Stimulated activated CD4-positive, alpha-beta T cell treated with anti-CD3 and anti-CD28 coated beads, Interleukin-2, amount 100 ng/mL, for 48 hours (primary cell): ENCODE measurements at regions not wholly inside any gene's neighbourhood (a gene's known extent, or its start where the extent isn't known, plus 50 kb on each side); places are given as distances from the start of the nearest gene placed in this dataset.

Source experiments
- DNase-seq, 2 donors: peaks; one replicate each; pipeline ENCODE4 v3.0.0-alpha.2; 2020

DNA sequence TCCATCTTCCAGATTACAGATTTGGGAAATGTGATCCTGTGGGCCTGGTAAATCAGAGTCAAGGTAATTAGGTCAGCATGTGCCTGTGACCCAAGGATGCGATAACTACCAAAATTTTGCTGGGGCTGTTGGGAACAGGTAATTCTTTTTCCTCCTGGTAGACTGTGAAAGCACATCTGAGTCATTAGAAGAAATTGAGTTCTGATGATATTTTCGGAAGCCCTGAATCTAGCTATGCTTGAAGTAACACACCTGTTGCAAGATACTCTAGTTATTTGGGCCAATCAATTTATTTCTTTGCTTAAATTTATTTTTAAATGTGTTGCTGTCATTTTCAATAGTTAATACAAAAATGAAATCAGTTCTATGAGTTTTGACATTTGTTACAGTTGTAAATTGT is 903.6 kb downstream of the RPA4 start:
- no peak for DNase-seq

DNA sequence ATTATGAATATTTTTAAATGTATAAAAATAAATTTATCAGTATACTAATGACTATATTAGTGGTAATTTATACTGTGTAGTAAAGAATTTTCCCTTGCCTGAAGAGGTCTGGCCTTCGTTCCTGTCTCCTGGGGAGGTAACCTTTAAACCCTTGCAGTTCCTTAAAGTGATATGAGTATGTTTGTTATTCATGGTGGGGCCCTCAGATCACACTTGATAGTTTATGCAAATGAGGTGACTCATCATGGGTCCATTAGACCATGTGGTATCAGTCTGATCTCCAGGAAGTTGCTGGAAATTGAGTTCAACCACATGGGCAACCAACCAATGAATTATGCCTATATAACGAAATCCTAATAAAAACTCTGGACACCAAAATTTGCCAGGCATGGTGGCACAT is 904.1 kb downstream of the RPA4 start:
- DNase-seq: no peak

DNA sequence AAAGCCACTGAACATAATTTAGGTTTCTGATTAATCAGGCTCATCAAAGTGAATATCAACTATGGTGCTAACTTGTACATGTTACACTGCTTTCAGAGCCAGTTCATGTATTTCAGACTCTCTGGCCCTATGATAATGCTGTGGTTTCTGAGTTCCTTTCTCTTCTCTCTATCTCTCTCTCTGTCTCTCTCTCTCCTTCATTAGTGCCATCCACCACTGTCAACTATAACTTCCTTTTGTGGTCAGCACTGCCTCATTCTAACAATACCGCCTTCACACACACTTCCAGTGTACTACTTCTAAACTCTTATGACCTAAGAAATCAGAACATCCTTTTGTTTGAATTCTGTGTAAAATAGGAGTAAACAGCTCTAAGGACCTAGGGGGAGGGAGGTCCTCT is 907.1 kb downstream of the RPA4 start:
- DNase-seq: no peak

DNA sequence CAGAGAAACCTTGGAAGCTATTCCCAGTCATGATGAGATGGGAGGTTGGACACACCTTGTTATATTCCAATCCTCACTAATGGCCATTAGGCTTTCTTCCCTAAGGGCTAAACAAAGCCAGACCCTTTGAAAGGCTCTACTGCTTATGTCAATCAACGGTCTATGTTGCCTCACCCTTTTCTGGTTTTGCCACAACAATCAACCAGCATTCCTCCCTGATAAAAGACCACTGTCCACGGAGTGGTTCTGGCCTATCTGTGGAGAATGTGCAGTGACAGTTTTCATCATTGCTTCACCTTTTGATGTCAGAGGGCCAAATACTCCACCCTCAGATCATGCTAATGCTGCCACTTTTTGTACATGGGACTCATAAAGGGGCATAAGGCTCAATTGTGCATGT is 913.4 kb downstream of the RPA4 start:
- no peak for DNase-seq

DNA sequence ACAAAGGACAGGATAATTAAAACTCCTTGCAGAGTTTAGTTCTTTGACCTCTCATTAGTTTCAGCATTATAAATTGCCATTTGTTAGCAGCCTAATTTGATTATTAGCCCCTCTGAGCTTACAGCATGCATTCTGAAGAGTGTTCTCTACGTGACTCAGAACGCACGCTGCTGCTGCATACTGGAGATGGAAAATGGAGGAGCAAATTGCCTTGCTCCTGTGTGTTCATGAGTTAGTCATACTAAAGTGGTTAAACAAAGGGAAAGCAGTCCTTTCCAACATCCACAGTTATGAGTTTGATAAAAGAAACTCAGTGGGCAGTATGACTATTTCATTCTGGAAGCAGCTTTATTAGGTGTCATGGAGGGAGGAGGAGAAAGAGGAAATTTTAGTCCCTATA is 922.5 kb downstream of the RPA4 start:
- no peak for DNase-seq

DNA sequence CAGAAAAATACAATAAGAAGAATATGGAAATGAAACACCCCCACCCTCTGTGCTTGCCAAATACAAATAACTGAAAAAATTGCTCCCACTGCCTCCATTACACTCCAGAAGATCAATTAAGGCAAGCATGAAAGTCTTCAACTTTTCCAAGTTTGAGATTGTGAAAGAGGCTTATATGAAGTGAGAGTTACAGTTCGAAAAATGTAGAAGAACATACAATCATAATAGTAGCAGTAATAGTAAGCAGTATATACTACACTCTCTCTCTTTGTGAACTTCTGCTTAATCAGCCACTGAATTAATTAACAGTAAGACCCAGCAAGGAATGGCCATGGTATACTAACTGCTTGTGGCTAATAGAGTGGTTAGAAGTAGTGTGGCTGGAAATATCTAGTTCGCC is 923.2 kb downstream of the RPA4 start:
- DNase-seq: no peak

DNA sequence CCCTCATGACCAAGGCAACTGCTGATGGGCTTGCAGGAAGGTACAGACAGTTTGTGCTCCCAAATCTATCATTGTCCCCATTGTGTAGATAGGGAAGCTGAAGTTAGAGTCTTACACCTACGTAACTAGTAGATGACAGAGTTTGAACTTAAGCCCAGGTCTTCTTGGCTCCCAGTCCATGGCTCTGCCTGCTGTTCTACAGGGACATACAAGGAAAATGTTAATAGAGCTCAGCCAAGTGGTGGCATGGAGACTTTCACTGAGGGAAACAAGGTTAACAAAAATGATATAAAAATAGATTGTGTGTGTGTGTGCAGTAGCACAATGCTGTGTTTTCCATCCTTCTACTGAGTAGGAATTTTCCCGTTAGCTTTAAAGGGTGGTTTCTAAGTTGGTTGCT is 936.5 kb downstream of the RPA4 start:
- no peak for DNase-seq

DNA sequence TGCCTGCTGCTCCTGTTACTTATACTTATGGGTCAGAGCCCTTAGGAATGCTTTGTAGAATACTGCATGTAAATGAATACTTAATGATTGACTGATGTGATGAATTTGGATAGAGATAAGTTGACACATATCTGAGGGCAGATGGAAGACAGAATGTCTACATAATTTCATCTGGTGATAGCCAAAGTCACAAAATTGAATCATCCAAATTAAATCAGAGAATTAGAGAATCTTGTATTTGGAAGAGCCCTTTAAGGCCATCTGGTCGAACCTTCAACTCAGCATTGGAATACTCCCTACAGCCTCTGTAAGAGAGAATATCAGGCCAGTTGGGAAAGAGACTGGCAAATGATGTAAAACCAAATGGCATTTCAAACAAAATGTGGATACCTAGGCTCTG is 944.8 kb downstream of the RPA4 start:
- DNase-seq: no peak

DNA sequence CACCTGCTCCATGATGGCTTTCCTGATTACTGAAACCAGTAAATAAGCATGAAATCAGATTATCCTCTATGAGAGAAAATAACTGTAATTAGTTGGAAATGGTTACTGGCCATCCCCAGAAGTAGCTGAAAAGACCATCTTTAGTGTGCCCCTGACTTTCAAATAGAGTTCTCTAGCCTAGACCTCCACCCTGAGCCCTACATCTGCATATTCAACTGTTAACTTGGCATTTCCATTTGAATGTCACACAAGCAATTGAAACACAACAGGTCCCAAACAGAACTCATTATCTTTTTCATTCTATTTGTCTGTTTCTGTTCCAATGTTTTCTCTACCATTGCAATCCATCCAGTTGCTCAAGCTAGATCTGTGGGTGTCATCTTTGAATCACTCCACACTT is 952.3 kb downstream of the RPA4 start:
- no peak for DNase-seq

DNA sequence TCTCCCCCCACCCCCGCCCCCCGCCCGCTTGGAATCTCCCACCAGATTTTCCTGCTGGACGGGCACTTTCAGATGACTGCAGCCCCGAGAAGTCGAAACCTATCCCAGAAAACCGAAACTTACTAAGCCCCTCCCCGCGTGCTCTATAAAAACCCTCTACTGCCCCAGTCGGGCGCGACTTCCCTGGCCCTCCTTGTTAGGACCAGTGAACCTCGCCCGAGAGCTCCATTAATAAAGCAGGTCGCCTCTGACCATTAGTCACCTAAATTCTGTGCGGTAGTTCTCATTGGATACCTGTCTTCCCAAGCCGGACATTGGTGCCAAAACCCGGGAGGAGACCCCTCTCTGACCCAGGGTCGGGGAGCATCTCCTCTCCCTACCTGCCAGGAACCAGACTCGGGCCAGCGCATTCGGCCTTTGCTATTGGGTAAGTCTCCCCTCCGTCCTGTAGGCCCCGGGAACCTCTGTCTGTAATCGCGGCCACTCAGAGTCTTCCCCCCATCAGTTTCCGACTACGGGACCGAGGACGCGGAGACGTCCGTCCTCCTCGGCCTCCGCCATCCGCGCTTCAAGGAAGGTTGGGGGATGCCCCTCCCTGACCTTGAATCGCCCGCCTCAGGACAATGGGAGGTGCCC is 958.0 kb downstream of the RPA4 start:
- no peak for DNase-seq

DNA sequence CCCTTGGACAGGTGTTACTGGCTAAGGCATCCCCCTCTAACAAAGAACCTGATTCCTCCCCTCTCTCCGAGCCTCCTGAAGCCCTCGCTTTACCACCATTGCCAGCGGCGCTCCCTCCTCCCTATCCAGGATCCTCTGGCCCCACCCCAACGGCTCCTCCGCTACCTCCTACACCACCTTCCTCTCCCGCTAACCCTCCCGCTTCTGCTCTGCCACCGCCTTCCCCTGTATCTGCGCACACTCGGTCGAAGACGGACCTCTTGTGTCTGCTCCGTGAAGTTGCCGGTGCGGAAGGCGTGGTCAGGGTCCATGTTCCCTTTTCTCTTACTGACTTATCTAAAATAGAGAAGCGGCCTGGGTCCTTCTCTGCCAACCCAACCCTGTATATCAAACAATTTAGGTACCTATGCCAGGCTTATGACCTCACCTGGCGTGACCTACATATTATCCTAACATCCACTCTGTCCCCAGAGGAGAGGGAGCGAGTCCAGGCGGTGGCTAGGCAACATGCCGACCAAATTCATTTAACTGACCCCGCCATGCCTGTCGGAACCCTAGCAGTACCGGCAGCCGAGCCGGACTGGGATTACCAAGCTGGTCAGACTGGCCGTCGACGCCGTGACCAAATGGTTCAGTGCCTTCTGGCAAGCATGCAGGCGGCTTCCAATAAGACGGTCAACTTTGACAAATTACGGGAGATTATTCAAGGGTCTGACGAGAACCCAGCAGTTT is 958.9 kb downstream of the RPA4 start:
- no peak for DNase-seq

DNA sequence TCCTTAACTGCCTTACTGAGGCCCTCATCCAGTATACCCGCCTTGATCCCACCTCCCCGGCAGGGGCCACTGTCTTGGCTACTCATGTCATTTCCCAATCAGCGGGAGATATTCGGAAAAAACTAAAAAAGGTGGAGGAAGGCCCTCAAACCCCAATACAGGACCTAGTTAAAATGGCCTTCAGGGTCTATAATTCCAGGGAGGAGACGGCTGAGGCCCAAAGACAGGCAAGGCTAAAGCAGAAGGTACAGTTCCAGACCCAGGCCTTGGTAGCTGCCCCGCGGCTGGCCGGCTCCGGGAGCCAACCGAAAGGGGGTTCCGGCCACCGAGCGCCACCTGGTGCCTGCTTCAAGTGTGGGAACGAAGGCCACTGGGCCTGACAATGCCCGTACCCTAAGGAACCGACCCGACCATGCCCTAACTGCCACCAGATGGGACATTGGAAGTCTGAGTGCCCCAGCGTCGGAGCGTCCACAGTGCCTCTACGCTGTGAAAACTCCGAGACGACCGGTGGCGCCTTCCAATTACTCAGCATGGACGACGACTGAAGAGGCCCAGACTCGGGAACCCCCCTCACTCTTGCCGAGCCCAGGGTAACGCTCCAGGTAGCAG is 959.6 kb downstream of the RPA4 start:
- no peak for DNase-seq

DNA sequence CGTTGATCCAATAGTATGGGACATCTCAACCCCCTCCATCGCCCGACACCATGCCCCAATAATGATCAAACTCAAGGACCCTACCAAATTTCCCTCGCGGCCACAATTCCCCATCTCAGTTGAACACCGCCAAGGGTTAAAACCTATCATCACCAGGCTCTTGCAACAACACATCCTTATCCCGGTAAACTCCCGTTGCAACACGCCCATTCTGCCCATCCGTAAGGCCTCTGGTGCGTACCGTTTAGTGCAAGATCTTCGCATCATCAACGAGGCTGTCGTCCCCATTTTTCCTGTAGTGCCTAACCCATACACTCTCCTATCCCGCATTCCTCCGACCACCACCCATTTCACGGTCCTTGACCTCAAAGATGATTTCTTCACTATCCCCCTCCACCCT is 960.5 kb downstream of the RPA4 start:
- no peak for DNase-seq

DNA sequence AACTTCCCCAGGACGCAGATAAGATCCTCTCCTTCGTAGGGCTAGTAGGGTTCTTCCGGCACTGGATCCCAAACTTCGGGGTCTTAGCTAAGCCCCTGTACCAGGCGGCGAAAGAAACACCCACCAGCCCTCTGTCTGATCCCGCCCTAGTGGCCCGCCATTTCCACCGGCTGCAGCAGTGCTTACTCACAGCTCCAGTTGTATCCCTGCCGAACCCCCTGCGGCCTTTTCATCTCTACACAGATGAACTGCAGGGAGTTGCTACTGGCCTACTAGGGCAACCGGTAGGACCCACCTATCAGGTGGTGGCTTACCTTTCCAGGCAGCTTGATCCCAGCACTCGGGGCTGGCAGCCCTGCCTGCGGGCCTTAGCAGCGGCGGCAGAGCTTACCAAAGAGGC is 961.2 kb downstream of the RPA4 start:
- DNase-seq: no peak

DNA sequence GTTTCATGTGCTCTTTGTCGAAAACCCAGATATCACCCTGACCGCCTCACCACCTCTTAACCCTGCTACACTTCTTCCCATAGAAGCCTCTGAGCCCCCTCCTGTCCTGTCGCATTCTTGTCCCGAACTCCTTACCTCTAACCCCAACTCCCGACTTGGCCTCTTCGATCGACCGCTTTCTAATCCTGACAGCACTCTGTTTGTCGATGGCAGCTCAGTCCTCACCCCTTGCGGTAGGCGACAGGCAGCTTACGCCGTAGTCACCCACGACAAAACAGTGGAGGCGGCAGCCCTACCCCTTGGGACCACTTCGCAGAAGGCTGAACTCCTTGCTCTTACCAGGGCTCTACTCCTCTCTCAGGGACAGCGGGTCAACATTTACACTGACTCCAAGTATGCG is 961.7 kb downstream of the RPA4 start:
- no peak for DNase-seq

DNA sequence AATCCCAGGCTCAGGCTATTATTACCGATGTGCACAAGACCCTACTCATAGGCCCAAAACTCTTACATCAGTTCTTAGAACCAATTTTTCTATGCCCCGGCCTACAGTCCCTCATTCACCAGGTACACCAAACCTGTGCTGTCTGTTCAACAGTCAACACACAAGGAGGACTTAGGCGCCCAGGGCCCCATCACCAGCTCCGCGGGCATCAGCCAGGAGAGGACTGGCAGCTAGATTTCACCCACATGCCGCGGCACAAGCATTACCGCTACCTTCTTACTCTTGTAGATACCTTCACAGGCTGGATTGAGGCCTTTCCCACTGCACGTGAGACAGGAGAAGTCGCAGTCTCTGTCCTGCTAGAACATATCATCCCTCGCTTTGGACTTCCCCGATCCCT is 962.5 kb downstream of the RPA4 start:
- no peak for DNase-seq

DNA sequence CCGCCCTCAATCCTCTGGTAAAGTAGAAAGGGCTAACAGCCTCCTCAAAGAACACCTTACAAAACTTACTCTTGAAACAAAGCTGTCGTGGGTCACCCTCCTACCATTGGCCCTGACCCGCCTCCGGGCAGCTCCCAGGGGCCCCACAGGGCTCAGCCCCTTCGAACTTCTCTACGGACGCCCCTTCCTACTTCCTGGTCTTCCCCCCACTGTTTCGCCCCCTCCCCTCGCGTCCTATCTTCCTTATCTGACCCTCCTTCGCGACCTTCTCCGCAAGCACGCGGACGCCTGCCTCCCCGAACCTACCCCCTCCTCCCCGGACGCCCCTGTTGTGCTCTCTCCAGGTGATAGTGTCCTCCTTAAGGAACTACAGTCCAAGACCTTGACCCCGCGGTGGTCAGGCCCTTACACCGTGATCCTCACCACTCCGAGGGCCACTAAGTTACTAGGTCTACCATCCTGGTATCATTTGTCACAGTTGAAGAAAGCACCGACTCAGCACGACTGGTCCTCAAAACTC is 963.1 kb downstream of the RPA4 start:
- DNase-seq: no peak

DNA sequence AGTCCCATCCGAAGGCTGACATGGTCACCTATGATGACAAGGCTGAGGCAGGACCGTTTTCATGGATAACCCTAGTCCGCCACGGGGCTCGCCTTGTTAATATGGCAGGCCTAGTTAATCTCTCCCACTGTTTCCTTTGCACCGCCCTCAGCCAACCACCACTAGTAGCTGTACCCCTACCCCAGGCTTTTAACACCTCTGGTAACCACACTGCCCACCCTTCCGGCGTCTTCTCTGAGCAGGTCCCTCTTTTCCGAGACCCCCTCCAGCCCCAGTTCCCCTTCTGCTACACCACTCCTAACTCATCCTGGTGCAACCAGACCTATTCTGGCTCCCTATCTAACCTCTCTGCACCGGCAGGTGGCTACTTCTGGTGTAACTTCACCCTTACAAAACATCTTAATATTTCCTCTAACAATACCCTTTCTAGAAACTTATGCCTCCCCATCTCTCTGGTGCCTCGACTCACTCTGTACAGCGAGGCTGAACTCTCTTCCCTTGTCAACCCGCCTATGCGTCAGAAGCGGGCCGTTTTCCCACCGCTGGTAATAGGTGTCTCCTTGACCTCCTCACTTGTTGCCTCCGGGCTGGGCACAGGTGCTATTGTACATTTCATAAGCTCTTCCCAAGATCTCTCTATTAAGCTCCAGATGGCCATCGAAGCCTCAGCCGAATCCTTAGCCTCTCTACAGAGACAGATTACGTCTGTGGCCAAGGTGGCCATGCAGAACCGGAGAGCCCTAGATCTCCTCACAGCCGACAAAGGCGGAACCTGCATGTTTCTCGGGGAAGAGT is 964.4 kb downstream of the RPA4 start:
- DNase-seq: no peak

DNA sequence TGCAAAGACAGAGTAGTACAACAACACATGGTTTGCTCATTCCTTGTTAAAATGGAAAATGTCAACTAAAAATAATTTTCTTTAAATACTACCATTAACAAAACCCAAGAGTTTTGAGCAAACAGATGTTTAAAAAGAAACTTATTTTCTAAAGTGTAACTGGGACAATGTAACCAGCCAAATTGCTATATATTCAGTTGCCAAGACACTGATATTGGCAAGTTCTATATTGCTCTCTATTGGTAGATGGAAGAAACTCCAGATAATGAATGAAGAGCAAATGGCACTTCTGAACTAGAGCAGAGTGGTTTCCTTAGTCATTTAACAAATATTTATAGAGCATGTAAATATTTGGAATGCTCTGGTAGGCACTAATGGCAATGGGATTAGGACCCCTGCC is 966.2 kb downstream of the RPA4 start:
- DNase-seq: no peak

DNA sequence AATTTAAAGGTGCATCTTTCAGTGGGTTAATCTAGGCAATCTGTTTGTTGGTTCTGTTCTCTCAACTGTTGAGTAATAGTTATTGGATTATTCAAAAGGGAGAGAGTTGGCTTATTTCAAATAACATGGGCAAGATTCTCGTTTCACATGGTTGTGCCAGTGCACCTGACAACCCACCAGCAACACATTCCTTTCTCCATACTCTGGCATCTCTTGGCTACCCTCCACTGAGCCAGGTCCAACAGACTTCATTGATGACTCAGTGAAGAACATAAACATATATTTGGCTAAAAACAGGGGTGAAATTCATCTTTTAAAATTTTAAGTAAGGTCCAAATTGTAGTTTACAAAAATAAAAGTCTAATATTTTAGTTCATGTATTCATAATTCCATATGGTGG is 967.2 kb downstream of the RPA4 start:
- DNase-seq: no peak

DNA sequence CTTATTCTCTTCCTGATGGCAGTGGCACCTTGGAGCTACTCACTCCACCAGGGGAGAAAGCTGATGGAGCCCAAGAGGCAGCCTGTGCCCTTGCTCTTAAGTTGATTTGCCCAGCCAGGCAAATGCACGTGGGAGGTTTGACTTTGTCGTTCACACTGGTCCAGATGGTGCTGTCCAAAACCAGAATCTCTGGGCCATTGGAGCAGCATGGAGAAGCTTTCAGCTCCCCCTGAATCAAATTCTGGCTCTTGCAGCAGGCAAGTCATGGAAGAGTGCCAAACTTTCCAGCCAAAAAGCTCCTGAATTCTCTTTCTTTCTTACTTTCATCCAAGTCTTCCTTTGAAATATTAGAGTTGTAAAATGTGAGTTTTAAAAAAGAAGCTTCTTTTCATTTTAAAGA is 970.4 kb downstream of the RPA4 start:
- no peak for DNase-seq

DNA sequence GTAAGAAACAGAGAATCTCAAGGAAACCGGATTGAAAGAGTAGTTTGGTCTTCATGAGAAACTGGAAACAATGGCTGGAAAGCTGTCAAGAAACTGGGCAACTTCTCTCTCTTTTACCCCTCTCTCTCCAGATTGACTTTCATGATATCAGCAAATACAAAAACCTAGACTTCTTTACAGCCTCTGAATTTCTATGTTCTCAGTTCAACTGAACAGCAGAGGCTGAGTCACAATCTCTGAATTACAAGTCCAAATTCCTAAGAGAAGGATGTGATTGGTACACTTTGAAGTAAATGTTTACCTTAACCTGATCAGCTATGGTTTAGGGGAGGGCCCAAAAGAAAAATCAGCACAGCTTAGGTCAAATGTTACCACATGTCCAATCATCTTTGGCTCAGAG is 974.9 kb downstream of the RPA4 start:
- no peak for DNase-seq

DNA sequence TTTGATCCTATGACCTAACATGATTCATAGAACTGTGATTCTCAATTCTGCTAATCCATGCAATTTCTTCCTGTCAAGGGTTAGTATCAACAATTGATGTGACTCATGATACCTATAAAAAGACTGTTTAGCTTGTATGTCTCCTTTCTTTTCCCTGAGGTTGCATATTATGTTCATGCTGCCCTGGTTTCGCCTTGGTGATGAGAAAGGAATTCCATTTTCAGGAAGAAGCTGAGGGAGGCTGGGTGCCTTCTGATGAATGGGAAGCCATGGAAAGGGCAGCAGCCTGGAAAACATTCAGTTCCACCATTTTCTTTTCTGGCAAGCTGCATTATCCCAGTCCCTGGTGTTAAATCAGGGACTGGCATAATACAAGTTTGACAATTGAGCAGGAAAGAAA is 976.5 kb downstream of the RPA4 start:
- DNase-seq: no peak

DNA sequence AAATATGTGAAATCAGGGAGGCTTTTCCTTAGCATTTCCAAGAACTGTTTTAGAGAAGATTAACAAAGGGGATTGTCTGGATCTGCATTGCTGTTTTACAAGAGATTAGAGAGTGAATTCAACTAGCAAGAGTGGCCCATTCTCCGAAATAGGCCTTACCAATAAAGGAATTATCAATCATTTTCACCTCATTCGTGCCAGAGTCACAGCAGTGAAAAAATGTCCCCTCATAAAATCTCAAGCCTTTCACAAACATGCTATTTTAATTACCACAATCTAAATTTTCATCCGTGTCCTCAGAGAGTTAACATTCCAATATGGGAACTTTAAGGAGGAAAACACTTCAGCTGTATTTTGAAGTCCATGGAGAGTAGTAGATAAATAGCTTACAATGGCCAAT is 979.6 kb downstream of the RPA4 start:
- DNase-seq: no peak
